GM21825 (cell line): ENCODE measurements at regions not wholly inside any gene's neighbourhood (a gene's known extent, or its start where the extent isn't known, plus 50 kb on each side); places are given as distances from the start of the nearest gene placed in this dataset.
A peak's percentile ranks its signal among the peaks of the same experiment; 100 is the strongest.
"Not testable (repeated sequence)": the region's sequence is repeated elsewhere in the genome, so short reads cannot be mapped to it uniquely, and the experiment has no call there.

Experiments used
- ATAC-seq: cut with Tn5 transposase; IDR thresholded peaks from one replicate; pipeline ENCODE4 v1.9.1; 2021; ENCODE audit warnings: mild to moderate bottlenecking, moderate library complexity; ENCODE audit not compliant: unreplicated experiment

DNA sequence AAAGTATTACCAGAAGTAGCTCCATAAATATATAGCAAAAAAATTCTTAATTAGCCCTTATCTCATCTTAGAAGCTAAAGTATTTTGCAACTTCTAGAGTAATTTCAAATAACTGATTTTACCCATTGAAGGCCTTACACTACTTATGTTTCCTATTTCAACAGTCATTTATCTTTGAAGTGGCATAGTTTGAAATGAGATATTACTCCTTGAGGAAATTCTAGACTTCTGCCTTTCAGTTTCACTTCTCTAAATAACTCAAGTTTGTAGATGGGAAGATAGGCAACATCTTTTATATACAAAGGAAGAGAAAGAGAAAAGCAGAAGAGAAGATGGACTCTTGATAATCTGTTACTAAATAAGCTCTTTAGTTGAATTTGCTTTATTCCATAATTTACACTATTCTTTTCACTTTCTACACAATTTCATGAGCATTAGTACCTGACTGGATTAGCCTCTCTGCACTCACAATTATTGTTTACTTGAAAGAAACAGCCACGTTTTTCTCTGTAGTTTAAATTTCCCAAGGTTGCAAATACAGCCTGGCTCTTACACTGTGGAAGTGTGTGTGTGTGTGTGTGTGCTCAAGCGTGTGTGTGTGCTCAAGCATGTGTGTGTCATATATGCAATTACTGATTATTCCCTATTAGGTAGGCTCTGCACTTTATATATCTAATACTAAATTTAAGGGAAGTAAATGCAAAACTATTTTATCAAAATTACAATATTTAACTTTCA, 60.6 kb upstream of the EMB start:
- ATAC-seq: peak; percentile 95

DNA sequence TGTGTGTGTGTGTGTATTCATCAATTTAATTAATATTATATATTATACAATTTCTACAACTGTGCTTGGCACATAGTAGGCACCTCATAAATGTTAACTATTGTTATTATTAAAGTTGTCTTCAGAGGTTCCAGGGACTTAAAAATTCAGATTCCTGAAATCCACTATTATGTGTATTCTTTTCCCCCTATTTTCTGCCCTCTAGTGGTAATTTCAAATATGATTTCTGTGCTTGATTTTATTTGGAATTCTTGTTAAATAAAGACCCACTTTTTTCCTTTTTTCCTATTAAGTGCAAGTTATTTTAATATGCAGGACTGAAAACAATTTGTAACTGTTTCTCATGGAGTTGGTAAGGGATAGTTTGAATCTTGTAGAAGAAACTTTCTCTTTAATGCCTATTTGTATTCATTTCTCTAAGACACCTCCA, 72.0 kb upstream of the EMB start:
- not testable (repeated sequence) for ATAC-seq

DNA sequence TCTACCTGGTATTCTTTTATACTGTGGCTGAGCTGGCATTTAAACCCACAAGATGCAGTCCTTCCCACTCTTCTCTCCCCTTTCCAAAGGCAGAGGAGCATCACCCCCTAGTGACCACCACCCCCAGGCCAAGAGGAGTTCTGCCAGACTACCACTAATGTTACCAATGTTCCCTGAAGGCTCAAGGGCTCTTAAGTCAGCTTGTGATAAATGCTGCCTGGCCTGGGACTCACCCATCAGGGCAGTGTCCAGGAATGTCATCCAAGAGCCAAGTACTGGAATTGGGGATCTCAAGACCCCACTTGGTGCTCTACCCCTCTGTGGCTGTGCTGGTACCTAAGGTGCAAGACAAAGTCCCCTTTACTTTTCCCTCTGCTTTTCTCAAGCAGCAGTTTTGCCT, 80.0 kb upstream of the EMB start:
- ATAC-seq: not testable (repeated sequence)

DNA sequence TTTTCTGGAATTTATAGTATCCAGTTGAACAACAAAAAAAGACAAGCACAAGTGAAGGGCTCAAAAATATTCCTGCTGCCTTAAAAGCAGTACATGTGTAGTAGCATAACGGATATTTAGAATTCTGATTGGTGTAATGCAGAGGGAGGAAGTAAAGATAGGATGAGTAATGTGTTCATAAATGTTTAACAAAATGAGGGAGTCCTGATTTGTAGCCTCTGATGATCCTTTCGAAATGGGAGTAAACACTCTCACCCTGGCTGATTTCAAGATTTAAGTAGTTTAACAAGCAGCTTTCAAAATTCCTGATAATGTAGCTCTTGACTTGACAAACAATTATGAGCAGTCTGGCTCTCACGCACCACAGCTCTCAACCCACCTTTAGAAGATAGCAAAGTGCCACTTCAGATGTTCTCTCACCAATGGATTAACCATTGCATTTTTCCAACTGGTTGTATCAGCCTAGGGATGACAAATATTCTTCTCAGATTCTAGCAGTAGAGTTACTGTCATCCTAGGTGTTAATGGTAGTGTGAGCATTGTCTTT, 86.5 kb upstream of the EMB start:
- ATAC-seq: not testable (repeated sequence)

DNA sequence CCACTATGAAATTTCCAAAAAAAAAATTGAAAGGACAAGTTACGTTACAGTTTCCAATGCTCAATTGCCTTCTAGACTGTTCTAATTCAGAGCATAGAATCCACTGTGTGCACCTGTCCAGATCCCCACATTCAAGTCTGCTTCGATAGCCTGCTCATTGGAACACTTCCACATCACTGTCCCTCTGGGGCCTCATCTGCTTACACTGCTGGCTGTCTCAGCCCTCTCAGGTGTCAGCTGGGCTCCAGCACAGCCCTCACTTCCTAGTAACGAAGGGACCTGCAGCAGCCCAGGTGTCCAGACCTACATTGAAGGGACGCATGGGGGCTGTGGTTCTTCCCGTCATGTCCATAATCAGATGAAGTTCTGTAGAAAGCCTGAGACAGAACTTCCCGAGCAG, 94.3 kb upstream of the EMB start:
- ATAC-seq: no peak

DNA sequence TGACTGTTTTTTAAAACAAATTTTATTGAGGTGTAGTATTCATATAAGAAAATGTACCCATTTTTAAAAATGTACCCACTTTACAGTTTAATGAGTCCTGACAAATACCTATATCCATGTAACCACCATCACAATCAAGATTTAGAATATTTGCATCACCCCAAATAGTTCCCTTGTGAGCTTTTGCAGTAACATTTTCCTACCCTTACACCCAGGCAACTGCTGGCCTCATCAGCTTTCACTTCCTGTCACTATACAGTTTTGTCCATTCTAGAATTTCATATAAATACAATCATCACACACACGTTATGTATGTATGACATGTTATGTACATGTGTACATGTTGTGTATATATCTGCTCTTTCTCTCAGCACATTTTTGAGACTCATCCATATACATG, 96.4 kb upstream of the EMB start:
- peak; percentile 63 for ATAC-seq

DNA sequence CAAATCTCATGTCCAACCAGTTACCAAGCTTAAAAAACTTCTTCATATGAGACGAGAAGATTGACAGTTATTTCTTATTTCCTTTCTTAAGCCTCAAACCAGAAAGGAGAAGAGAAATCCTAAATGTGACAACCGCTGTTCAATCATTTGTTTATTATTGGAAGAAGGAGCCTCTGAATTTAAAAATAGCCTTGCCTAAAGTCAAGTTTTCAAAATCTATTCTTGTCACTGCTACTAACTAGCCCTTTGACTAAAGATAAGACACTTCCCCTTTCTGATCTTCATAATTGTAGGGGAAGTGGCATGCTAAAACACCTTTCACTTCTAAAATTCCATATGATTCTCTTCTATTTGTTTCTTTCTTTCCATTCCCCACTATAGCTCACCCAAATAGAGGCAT, 106.2 kb upstream of the EMB start:
- ATAC-seq: peak; percentile 88

DNA sequence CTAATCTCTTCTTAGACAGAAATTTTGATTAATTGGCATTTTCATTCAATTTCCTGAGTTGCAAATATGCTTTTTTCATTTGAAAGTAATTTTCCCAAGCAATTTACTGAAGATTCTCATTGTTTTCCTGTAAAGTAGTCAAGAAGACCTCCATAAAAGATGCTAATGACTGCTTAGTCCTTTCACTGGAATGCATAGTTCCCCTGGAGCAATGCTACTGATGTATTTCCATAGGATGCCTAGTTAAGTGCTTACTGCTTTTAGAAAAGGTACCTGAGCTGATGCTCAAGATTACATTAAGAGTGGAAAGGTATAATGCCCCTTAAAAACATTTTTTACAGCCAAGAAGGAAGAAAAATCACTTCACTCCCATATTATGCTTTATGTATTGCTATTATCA, 109.2 kb upstream of the EMB start:
- no peak for ATAC-seq

DNA sequence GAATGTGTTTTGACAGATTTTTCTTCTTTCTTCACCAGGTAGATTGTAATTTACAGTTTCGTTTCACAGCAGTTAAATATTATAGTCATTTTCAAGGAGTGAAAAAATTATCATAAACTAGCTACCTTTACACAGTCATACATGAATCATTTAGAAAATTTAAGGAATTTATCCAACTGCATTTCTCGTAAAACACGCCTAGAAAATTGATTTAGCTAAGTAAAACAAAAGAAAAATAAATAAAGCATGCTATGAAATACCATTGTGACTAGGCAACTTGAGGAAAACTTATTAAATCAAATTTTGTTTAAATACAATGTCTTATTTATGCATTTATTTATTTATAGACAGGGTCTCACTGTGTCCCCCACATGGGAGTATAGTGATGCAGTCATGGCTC, 109.9 kb upstream of the EMB start:
- ATAC-seq: no peak

DNA sequence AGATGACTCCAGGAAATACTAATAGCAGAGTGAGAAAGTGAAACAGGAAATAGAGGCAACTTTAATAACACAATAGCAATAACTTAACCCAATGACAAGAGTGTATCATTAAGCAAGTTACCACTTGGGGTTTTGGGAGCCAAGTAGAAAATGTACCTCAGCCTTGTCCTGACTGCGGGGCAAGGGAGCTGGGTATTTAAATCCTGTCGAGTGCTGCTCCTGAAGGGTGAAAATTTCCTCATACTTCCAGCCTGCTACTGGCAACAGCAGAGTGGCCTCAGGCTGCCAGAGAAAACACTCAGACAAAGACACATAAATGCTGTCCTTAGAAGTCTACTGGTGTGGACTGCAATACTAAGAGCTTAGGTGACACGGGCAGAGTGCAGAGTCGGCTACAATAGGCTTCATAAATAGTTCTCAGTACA, 112.5 kb upstream of the EMB start:
- ATAC-seq: no peak

DNA sequence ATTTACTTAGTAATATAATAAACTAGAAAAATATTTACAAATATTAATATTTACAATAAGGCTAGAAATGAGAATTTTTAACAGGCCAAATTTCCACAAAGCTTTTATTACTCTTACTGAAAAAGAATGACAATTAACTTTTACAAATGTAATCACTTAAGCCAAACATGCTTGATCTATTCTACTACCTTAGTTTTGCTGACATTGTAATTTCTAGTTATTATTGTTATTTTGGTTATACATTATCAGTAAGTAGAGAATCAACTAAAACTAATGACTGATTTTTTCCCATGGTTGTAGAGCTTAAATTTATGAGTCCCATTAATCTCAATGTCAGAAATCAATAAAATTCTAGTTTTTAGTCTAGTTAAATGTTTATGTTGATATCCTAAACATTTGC, 107.8 kb upstream of the PARP8 start:
- ATAC-seq: not testable (repeated sequence)

DNA sequence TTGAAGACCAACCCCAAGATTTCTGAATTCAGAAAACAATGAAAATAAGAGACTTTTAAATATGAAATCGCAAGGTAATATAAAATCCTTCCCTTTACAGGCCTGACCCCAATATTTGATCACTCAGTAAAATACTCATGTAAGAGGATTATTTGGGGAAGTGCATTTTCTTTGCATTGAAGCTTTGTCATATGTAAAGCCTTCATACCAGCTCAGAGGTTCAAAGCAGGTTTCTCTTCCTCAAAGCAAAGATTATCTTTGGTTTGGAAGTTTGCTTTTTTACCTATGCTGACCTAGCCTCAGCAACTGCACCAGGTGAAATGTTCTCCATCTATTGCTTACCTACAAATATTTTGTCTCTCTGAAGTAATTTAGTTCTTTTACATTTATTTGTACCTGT, 106.5 kb upstream of the PARP8 start:
- no peak for ATAC-seq

DNA sequence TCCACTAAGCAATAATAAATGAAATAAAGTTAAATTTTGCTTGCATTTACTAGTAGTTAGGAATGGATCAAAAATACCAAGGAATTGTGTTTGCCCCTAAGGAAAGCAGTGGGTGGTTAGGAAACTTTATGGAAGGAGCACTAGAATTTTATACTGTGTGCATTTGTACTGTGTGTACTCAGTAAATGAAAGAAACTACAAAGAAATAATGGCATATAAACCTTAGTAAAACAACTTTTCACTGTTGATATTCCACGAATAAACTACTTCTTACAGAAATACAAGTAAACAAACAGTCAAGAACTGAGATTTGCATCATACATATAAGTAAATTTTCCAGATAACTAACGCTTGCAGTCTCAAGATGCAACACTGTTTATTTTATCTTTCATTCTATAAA, 103.7 kb upstream of the PARP8 start:
- ATAC-seq: no peak

DNA sequence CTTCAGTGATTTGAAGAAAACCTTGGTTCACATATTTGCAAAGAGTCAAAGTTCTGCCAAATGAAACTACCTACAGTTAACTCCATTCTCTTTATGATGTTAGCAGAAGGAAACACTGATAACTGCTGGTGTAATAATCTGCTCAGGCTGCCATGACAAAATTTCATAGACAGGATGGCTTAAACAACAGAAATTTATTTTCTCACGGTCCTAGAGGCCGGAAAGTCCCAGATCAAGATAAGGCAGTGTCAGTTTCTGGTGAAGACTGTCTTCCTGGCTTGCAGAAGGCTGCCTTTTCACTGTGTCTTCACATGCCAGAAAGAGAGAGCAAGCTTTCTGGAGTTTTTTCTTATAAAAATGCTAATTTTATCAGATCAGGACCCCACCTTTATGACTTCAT, 102.4 kb upstream of the PARP8 start:
- ATAC-seq: peak; percentile 93

DNA sequence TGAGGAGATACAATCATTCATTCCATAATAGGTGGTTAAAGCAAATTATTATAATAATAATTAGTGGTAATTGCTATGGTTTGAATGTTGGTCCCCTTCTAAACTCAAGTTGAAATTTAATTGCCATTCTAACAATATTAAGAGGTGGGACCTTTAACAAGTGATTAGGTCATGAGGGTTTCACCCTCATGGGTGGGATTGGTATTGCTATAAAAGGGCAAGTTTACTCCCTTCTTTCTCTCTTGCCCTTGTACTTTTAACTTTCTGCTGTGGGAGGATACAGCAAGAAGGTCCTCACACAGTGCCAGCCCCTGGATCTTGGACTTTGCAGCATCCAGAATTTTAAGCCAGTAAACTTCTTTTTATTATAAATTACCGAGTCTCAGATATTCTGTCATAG, 101.9 kb upstream of the PARP8 start:
- ATAC-seq: no peak

DNA sequence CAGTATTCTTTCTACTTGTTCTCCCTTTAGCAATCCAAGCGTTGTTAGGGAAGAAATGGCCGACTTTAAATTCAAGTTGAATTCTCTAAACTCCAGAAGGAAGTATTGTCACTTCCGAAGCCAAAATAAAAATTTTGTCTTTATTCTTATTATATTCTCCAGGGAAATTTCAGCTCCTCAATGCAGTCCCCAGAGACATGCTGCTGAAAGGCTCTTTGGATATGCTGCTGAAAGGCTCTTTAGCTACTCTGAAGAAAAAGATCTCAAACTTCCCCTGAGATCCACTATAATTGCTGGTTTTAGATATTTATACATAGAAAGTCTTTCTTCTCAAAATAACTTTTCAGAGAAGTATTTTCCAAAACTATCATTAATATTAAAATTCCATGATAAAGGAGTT, 92.3 kb upstream of the PARP8 start:
- no peak for ATAC-seq

DNA sequence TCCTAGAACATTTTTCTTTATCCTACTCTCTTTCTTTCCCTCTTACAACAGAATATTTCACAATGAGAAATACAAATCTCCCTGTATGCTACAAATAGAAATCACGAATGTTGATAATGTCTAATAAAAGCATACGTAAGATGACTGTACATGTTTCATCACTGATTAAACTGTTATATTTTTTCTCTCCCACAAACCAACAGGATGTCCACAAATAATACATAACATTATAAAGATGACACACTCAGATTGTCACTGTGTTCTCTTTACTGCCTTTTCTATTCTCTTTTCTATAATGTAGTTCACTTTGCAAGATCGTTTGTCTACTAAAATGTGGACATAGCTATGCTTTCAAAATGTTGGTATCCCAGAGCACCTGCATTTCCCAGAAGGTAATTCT, 90.7 kb upstream of the PARP8 start:
- ATAC-seq: no peak

DNA sequence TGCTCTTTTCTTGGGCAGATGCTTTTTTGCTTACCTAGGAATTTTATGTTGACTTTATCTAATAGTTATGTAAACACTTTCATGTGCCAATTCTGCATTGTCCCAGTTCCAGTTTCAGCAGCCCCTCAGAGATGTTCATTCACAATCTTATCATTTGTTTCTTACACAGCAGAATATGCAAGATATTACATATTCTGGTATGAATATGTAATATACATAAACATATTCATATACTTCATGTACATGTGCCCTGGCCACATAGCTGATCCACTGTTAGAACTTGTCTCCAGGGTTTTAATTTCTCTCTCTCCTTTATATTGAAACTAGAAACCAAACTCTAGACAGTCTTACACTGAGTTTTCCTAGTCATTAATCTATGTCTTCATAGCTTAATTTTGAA, 90.2 kb upstream of the PARP8 start:
- no peak for ATAC-seq

DNA sequence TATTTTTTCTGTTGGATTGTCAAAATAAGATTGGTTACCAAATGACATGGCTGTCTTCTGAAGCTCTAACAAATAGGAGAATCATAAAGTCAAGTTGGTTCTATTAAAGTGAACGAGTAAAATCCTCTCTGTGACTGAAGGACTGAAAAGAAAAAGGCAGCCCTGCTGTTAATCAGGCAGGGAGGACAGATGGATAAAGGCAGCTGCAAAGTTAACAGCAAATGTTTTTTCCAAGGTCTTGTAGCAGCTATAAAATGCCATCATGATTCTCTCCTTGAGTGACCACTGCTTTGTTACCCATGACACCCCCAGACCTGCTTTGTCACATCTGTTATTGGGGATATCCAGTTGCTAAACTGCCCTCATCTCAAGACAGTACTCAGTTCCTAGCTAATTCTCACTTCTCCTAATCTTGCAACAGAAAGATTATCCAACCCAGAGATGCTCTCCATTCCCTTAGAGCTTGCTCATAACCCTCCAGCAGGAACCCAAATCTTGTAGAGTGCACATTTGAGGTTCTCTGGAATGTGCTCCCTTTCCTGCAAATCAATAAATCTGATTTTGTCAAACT, 89.7 kb upstream of the PARP8 start:
- no peak for ATAC-seq

DNA sequence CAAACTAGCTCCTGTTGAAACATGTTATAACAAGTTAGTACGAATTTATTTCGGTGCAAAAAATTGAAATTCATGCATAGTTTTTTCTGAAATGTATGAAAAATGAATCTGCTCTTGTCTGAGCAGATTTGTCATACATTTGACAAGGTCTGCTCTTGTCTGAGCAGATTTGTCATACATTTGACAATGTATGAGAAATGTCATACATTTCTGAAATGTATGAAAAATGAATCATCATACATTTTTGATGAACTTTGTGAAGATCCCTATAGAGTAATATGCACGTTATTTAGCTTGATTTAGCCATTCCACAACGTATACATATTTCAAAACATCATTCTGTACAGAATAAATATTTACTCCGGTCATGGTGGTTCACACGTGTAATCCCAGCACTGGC, 85.9 kb upstream of the PARP8 start:
- ATAC-seq: no peak

DNA sequence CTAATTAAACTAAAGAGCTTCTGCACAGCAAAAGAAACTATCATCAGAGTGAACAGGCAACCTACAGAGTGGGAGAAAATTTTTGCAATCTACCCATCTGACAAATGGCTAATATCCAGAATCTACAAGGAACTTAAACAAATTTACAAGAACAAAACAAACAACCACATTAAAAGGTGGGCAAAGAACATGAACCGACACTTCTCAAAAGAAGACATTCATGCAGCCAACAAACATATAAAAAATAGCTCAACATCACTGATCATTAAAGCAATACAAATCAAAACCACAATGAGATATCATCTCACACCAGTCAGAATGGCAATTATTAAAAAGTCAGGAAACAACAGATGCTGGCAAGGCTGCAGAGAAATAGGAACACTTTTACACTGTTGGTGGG, 84.6 kb upstream of the PARP8 start:
- not testable (repeated sequence) for ATAC-seq

DNA sequence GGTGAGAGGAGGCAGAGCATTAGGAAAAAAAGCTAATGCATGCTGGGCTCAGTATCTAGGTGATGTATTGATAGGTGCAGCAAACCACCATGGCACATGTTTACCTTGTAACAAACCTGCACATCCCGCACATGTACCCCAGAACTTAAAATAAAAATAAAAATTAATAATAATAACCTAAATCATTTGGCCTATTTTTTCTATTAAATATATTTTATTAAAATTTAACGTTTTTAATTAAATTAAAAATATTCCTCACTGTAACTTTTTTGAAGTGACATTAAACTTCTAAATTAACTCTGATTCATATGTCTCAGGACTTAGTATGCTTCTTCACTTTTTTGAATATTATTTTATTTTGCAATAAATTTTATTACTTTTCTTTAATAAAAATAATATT, 83.7 kb upstream of the PARP8 start:
- no peak for ATAC-seq

DNA sequence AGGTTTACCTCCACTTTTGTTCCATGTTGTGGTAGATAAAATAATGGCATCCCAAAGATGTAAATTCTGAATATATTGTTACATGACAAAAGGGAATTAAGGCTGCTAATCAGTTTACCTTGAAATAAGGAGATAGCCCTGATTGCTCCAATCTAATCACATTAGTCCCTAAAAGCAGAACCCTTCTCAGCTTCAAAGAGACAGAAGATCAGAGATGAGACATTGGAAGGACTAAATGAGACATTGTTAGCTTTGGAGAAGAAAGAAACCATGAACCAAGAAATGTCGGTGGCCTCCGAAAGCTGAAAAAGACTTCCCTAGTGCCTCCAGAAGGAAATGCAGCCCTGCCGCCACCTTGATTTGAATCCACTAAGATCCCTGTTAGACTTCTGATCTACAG, 82.8 kb upstream of the PARP8 start:
- ATAC-seq: no peak
